ENCODE measurements at regions not wholly inside any gene's neighbourhood (a gene's known extent, or its start where the extent isn't known, plus 50 kb on each side); places are given as distances from the start of the nearest gene placed in this dataset.
"Not testable (repeated sequence)": the region's sequence is repeated elsewhere in the genome, so short reads cannot be mapped to it uniquely, and the experiment has no call there.

- CTCF ChIA-PET = no interaction called here
- no peak for DNase-seq (ENCODE audit: extremely low spot score)
- POLR2A ChIA-PET = no interaction called here
- TF ChIP-seq CTCF (IDR thresholded peaks at IDR 0.05; ENCODE audit: control extremely low read depth, extremely low read depth, low read depth, missing control alignments) = no peak
Observed at GRCh38 chr12:37666069-37666781, 650.3 kb upstream of the ALG10B start.

- DNase-seq (ENCODE audit: extremely low spot score); POLR2A ChIA-PET; CTCF ChIA-PET: not testable (repeated sequence)
Observed at GRCh38 chr12:37668557-37668956, 648.0 kb upstream of the ALG10B start.

- peak; percentile 12 for TF ChIP-seq CTCF (IDR thresholded peaks at IDR 0.05; ENCODE audit: control extremely low read depth, extremely low read depth, low read depth, missing control alignments)
- CTCF ChIA-PET = no interaction called here
- POLR2A ChIA-PET = no interaction called here
- no peak for DNase-seq (ENCODE audit: extremely low spot score)
Observed at GRCh38 chr12:37672655-37673260, 643.8 kb upstream of the ALG10B start.

- POLR2A ChIA-PET = no interaction called here
- TF ChIP-seq CTCF (IDR thresholded peaks at IDR 0.05; ENCODE audit: control extremely low read depth, extremely low read depth, low read depth, missing control alignments) = no peak
- CTCF ChIA-PET = no interaction called here
- no peak for DNase-seq (ENCODE audit: extremely low spot score)
Observed at GRCh38 chr12:37720846-37721245, 595.7 kb upstream of the ALG10B start.

GRCh38 chr12:37733856-37734255, 582.7 kb upstream of the ALG10B start:
- POLR2A ChIA-PET = no interaction called here
- CTCF ChIA-PET = no interaction called here
- TF ChIP-seq CTCF (IDR thresholded peaks at IDR 0.05; ENCODE audit: control extremely low read depth, extremely low read depth, low read depth, missing control alignments) = no peak
- DNase-seq (ENCODE audit: extremely low spot score) = no peak
